ENCODE measurements at regions not wholly inside any gene's neighbourhood (a gene's known extent, or its start where the extent isn't known, plus 50 kb on each side); places are given as distances from the start of the nearest gene placed in this dataset.
"Not testable (repeated sequence)": the region's sequence is repeated elsewhere in the genome, so short reads cannot be mapped to it uniquely, and the experiment has no call there.

- Mint-ChIP-seq H3K4me3 (no peak overlapping the region), H3K27ac (no peak overlapping the region), H3K36me3 (ENCODE audit: low read depth) (0 out of 2 replicates have a peak, but pooled peaks cover 4% of the 10 kb centered on the region), H3K27me3 (ENCODE audit: insufficient read depth) (peaks cover 1% of the 10 kb centered on the region; the same call in 1 of the 2 replicates), H3K4me1 (ENCODE audit: low read depth) (no peaks in the 10 kb centered on the region), H3K9me3 (peaks cover 37% of the 10 kb centered on the region)
- no peak for DNase-seq
- no peak for TF ChIP-seq CTCF (IDR thresholded peaks at IDR 0.05)
These were observed 602.9 kb upstream of the KIF2B start for GRCh38 chr17:53219821-53220220.

GRCh38 chr17:53218723-53219122 lies 604.0 kb upstream of the KIF2B start:
- H3K4me3 Mint-ChIP-seq, result no peak overlapping the region
- H3K9me3 Mint-ChIP-seq, result peaks cover 38% of the 10 kb centered on the region
- H3K36me3 Mint-ChIP-seq (ENCODE audit: low read depth), result 0 out of 2 replicates have a peak, but pooled peaks cover 4% of the 10 kb centered on the region
- DNase-seq, result no peak
- no peaks in the 10 kb centered on the region for H3K4me1 Mint-ChIP-seq (ENCODE audit: low read depth)
- H3K27ac Mint-ChIP-seq, result no peak overlapping the region
- no peak for TF ChIP-seq CTCF (IDR thresholded peaks at IDR 0.05)
- H3K27me3 Mint-ChIP-seq (ENCODE audit: insufficient read depth), result peaks cover 1% of the 10 kb centered on the region; the same call in 1 of the 2 replicates

- DNase-seq, result no peak
- TF ChIP-seq CTCF (IDR thresholded peaks at IDR 0.05), result no peak
- H3K27ac Mint-ChIP-seq, result no peak overlapping the region
- H3K4me3 Mint-ChIP-seq, result no peak overlapping the region
- no peaks in the 10 kb centered on the region for H3K4me1 Mint-ChIP-seq (ENCODE audit: low read depth)
- H3K36me3 Mint-ChIP-seq (ENCODE audit: low read depth), result 0 out of 2 replicates have a peak, but pooled peaks cover 4% of the 10 kb centered on the region
- peaks cover 38% of the 10 kb centered on the region for H3K9me3 Mint-ChIP-seq
- peaks cover 1% of the 10 kb centered on the region; the same call in 1 of the 2 replicates for H3K27me3 Mint-ChIP-seq (ENCODE audit: insufficient read depth)
These were observed 605.4 kb upstream of the KIF2B start for GRCh38 chr17:53217311-53217710.

- H3K4me3 Mint-ChIP-seq; H3K27me3 Mint-ChIP-seq (ENCODE audit: insufficient read depth); H3K4me1 Mint-ChIP-seq (ENCODE audit: low read depth); DNase-seq; H3K27ac Mint-ChIP-seq; H3K36me3 Mint-ChIP-seq (ENCODE audit: low read depth): not testable (repeated sequence)
- H3K9me3 Mint-ChIP-seq, result peaks cover 38% of the 10 kb centered on the region
These were observed 613.8 kb upstream of the KIF2B start for GRCh38 chr17:53208935-53209334.

- Mint-ChIP-seq H3K4me3 (no peak overlapping the region), H3K36me3 (ENCODE audit: low read depth) (0 out of 2 replicates have a peak, but pooled peaks cover 4% of the 10 kb centered on the region), H3K27ac (no peak overlapping the region), H3K27me3 (ENCODE audit: insufficient read depth) (no peaks in the 10 kb centered on the region; the same call in 1 of the 2 replicates), H3K9me3 (peaks cover 26% of the 10 kb centered on the region), H3K4me1 (ENCODE audit: low read depth) (no peaks in the 10 kb centered on the region)
- no peak for DNase-seq
- no peak for TF ChIP-seq CTCF (IDR thresholded peaks at IDR 0.05)
These were observed 629.7 kb upstream of the KIF2B start for GRCh38 chr17:53193044-53193443.

GRCh38 chr17:53191878-53192277 lies 630.8 kb upstream of the KIF2B start:
- Mint-ChIP-seq H3K36me3 (ENCODE audit: low read depth) (0 out of 2 replicates have a peak, but pooled peaks cover 4% of the 10 kb centered on the region), H3K27me3 (ENCODE audit: insufficient read depth) (no peaks in the 10 kb centered on the region; the same call in 1 of the 2 replicates), H3K27ac (no peak overlapping the region), H3K4me3 (no peak overlapping the region), H3K4me1 (ENCODE audit: low read depth) (no peaks in the 10 kb centered on the region), H3K9me3 (peaks cover 23% of the 10 kb centered on the region)
- no peak for DNase-seq
- TF ChIP-seq CTCF (IDR thresholded peaks at IDR 0.05), result no peak
